ENCODE measurements at regions not wholly inside any gene's neighbourhood (a gene's known extent, or its start where the extent isn't known, plus 50 kb on each side); places are given as distances from the start of the nearest gene placed in this dataset.

GRCh38 chr14:40697231-40697630 lies 909.4 kb upstream of the LRFN5 start:
- TF ChIP-seq EZH2 (IDR thresholded peaks at IDR 0.05) (no peak), CTCF (IDR thresholded peaks at IDR 0.05 in 2 of 3, conservative IDR thresholded peaks at IDR 0.05 in 1 of 3; ENCODE audit: borderline replicate concordance in 1 of 3, insufficient read depth in 1 of 3, low read depth in 2 of 3, low read length in 2 of 3) (no peak), POLR2AphosphoS5 (IDR thresholded peaks at IDR 0.05; ENCODE audit: low read depth, low read length) (no peak), JUND (IDR thresholded peaks at IDR 0.05) (no peak), REST (IDR thresholded peaks at IDR 0.05; ENCODE audit: low read depth) (no peak), POLR2A (IDR thresholded peaks at IDR 0.05; ENCODE audit: borderline replicate concordance, extremely low read depth, insufficient read depth, insufficient read length) (no peak), RAD21 (IDR thresholded peaks at IDR 0.05; ENCODE audit: low read depth) (no peak), ZNF274 (IDR thresholded peaks at IDR 0.05; ENCODE audit: low read depth, low read length) (no peak), YY1 (IDR thresholded peaks at IDR 0.05; ENCODE audit: extremely low read depth, insufficient replicate concordance, low read depth, low read length) (no peak), TCF7L2 (IDR thresholded peaks at IDR 0.05; ENCODE audit: borderline replicate concordance, extremely low read depth, insufficient read depth, insufficient read length) (no peak), EZH2phosphoT487 (IDR thresholded peaks at IDR 0.05; ENCODE audit: borderline replicate concordance) (no peak), ELF1 (IDR thresholded peaks at IDR 0.05; ENCODE audit: borderline replicate concordance, low read depth) (no peak), CBX3 (IDR thresholded peaks at IDR 0.05; ENCODE audit: low read depth) (no peak)
- TF ChIP-seq, protein P1, sequence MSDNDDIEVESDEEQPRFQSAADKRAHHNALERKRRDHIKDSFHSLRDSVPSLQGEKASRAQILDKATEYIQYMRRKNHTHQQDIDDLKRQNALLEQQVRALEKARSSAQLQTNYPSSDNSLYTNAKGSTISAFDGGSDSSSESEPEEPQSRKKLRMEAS (IDR thresholded peaks at IDR 0.05) = no peak
